Hepatocyte (in vitro differentiated cells): ENCODE measurements at regions not wholly inside any gene's neighbourhood (a gene's known extent, or its start where the extent isn't known, plus 50 kb on each side); places are given as distances from the start of the nearest gene placed in this dataset.
A peak's percentile ranks its signal among the peaks of the same experiment; 100 is the strongest.

Experiments used
- DNase-seq: peaks from one replicate; pipeline ENCODE4 v3.0.0-alpha.2; 2016; ENCODE audit warnings: low spot score
- H2AFZ ChIP-seq: fragments of 200-600 bp; sonication (generic); 2 replicates; pipeline ENCODE4 v1.6.0; 2016; ENCODE audit warnings: antibody characterized with exemption, mild to moderate bottlenecking
- H3K27ac ChIP-seq: fragments of 200-600 bp; sonication (generic); 2 replicates; pipeline ENCODE4 v1.5.1; 2016; ENCODE audit warnings: mild to moderate bottlenecking
- H3K27me3 ChIP-seq: fragments of 200-600 bp; sonication (generic); 2 replicates; pipeline ENCODE4 v1.6.1; 2016
- H3K36me3 ChIP-seq: fragments of 200-600 bp; sonication (generic); replicated peaks from 2 replicates; pipeline ENCODE4 v1.5.1; 2016; ENCODE audit warnings: low read depth; ENCODE audit not compliant: insufficient read depth
- H3K4me1 ChIP-seq: fragments of 200-600 bp; sonication (generic); 2 replicates; pipeline ENCODE4 v1.5.1; 2016; ENCODE audit warnings: mild to moderate bottlenecking, moderate library complexity; ENCODE audit not compliant: insufficient read depth
- H3K4me2 ChIP-seq: fragments of 200-600 bp; sonication (generic); 2 replicates; pipeline ENCODE4 v1.6.0; 2016
- H3K4me3 ChIP-seq: fragments of 200-600 bp; sonication (generic); 2 replicates; pipeline ENCODE4 v1.5.1; 2016; ENCODE audit warnings: mild to moderate bottlenecking
- H3K79me2 ChIP-seq: fragments of 200-600 bp; sonication (generic); 2 replicates; pipeline ENCODE4 v1.6.0; 2017; ENCODE audit warnings: mild to moderate bottlenecking
- H3K9me2 ChIP-seq: fragments of 200-600 bp; sonication (generic); replicated peaks from 2 replicates; pipeline ENCODE4 v1.6.0; 2017; ENCODE audit warnings: mild to moderate bottlenecking; ENCODE audit not compliant: insufficient read depth
- H3K9me3 ChIP-seq: fragments of 200-600 bp; sonication (generic); 2 replicates; pipeline ENCODE4 v1.5.1; 2016; ENCODE audit warnings: low read depth, mild to moderate bottlenecking
- H4K20me1 ChIP-seq: fragments of 200-600 bp; sonication (generic); 2 replicates; pipeline ENCODE4 v1.6.0; 2016; ENCODE audit warnings: mild to moderate bottlenecking; ENCODE audit not compliant: insufficient read depth, poor library complexity, severe bottlenecking
- EZH2 ChIP-seq: fragments of 200-600 bp; sonication (generic); IDR thresholded peaks from 2 replicates; pipeline ENCODE4 v1.6.1; 2016; ENCODE audit warnings: antibody characterized with exemption, mild to moderate bottlenecking, borderline replicate concordance
- EZH2phosphoT487 ChIP-seq: fragments of 200-600 bp; sonication (generic); IDR thresholded peaks from one replicate; pipeline ENCODE4 v1.6.1; 2018; ENCODE audit warnings: antibody characterized with exemption, mild to moderate bottlenecking, low read depth, moderate library complexity; ENCODE audit not compliant: unreplicated experiment, severe bottlenecking
- WGBS: methylation state at CpG from one replicate; pipeline ENCODE4 v1.1.6; 2016; ENCODE audit warnings: low lambda C conversion rate; ENCODE audit errors: missing lambda C conversion rate; 5-methylcytosine and 5-hydroxymethylcytosine counted together
- TF ChIP-seq, protein P1 (sequence below): fragments of 200-600 bp; sonication (generic); IDR thresholded peaks from 2 replicates; pipeline ENCODE4 v1.5.1; 2016; ENCODE audit warnings: antibody characterized with exemption, mild to moderate bottlenecking; ENCODE audit not compliant: poor library complexity

DNA sequence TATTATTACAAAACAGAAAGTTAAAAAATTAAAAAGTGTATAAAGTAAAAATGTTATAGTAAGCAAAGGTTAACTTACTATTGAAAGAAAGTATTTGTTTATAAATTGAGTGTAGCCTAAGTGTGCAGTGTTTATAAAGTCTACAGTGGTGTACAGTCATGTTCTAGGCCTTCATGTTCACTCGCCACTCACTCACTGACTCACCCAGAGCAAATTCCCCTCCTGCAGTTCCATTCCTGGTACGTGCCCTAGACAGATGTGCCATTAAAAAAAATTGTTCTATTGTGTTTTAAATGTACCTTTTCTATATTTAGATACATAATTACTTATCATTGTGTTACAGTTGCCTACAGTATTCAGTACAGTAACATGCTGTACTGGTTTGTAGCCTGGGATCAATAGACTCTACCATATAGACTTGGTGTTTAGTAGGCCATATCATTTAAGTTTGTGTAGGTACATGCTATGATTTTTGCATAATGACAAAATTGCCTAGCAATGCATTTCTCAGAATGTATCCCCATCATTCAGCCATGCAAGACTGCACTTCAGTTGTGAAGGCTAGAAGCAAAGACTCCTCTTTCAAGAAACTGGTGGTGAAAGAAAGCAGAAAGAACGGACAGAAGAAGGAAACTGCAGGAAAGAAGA lies 100.6 kb downstream of the DACT1 start:
- Histone ChIP-seq H3K79me2 (no peaks in the 10 kb centered on the region), H4K20me1 (no peaks in the 10 kb centered on the region), H3K9me3 (no peaks in the 10 kb centered on the region), H3K4me2 (no peak overlapping the region), H3K4me1 (no peaks in the 10 kb centered on the region), H3K4me3 (no peak overlapping the region), H2AFZ (no peak overlapping the region), H3K36me3 (no peaks in the 10 kb centered on the region), H3K9me2 (no peaks in the 10 kb centered on the region), H3K27me3 (no peaks in the 10 kb centered on the region), H3K27ac (peak overlapping the region; percentile 6)
- TF ChIP-seq EZH2: no peak
- no peak for TF ChIP-seq EZH2phosphoT487
- TF ChIP-seq, protein P1, sequence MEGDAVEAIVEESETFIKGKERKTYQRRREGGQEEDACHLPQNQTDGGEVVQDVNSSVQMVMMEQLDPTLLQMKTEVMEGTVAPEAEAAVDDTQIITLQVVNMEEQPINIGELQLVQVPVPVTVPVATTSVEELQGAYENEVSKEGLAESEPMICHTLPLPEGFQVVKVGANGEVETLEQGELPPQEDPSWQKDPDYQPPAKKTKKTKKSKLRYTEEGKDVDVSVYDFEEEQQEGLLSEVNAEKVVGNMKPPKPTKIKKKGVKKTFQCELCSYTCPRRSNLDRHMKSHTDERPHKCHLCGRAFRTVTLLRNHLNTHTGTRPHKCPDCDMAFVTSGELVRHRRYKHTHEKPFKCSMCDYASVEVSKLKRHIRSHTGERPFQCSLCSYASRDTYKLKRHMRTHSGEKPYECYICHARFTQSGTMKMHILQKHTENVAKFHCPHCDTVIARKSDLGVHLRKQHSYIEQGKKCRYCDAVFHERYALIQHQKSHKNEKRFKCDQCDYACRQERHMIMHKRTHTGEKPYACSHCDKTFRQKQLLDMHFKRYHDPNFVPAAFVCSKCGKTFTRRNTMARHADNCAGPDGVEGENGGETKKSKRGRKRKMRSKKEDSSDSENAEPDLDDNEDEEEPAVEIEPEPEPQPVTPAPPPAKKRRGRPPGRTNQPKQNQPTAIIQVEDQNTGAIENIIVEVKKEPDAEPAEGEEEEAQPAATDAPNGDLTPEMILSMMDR: no peak
- 53% methylated on average over 3 of the region's 3 CpGs for WGBS
- DNase-seq: no peak

DNA sequence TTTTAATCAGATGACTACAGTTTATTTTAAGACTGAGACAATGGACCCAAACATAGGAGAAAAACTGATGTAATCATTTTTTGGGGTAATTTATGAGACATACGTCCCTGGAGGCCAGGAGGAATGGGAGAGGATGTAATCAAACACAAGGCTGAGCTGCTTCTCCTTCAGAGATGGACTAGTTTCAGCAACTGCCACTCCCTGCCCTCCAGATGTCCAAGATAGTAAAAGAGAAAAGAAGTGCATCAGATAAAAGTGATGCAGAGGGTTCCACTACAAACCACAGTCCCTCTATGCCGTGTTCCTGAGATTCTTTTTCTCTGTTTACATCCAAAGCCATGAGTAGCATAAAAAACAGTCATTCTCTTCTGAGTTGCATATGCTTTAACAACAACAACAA lies 101.1 kb downstream of the DACT1 start:
- WGBS: 71% methylated on average over 2 of the region's 2 CpGs
- TF ChIP-seq EZH2 (no peak), EZH2phosphoT487 (no peak)
- TF ChIP-seq, protein P1: no peak
- DNase-seq: no peak
- H3K36me3 ChIP-seq: no peaks in the 10 kb centered on the region
- H3K27ac ChIP-seq: no peak overlapping the region
- H3K27me3 ChIP-seq: no peaks in the 10 kb centered on the region
- no peaks in the 10 kb centered on the region for H3K4me1 ChIP-seq
- no peak overlapping the region for H2AFZ ChIP-seq
- H3K4me2 ChIP-seq: no peak overlapping the region
- H3K4me3 ChIP-seq: no peak overlapping the region
- H4K20me1 ChIP-seq: no peaks in the 10 kb centered on the region
- no peaks in the 10 kb centered on the region for H3K79me2 ChIP-seq
- no peaks in the 10 kb centered on the region for H3K9me2 ChIP-seq
- no peaks in the 10 kb centered on the region for H3K9me3 ChIP-seq

DNA sequence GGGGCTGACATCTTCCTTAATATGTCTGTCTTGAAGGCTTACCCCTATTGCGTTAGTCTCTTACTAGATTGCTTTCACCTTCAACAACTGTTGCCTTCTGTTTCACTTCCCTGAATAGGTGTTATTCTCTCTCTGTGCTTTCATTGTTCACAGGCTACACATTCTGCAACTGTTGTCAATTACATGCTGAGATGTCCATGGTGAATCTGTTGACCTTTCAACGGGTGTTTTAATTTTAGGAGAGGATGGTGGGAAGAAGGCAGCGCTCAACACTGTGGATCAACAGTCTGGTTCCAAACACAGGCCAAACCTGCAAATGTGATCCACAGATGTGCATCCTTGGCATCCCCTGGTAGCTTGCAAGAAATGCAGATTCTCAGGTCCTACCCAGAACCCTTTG lies 101.9 kb downstream of the DACT1 start:
- DNase-seq: no peak
- Histone ChIP-seq H3K27ac (peak overlapping the region; percentile 6), H3K4me1 (no peaks in the 10 kb centered on the region), H3K36me3 (no peaks in the 10 kb centered on the region), H4K20me1 (no peaks in the 10 kb centered on the region), H3K4me2 (no peak overlapping the region), H2AFZ (no peak overlapping the region), H3K9me2 (no peaks in the 10 kb centered on the region), H3K27me3 (no peaks in the 10 kb centered on the region), H3K4me3 (no peak overlapping the region), H3K79me2 (no peaks in the 10 kb centered on the region), H3K9me3 (no peaks in the 10 kb centered on the region)
- 93% methylated on average over 3 of the region's 3 CpGs for WGBS
- TF ChIP-seq EZH2phosphoT487 (no peak), EZH2 (no peak)
- TF ChIP-seq, protein P1: no peak
